GM18951 (cell line): ENCODE measurements at regions not wholly inside any gene's neighbourhood (a gene's known extent, or its start where the extent isn't known, plus 50 kb on each side); places are given as distances from the start of the nearest gene placed in this dataset.

Source experiments
- POLR2A ChIP-seq: IDR thresholded peaks from 4 replicates; pipeline ENCODE4 v1.6.1; 2011; ENCODE audit warnings: mild to moderate bottlenecking; ENCODE audit not compliant: insufficient read length, insufficient read depth; ENCODE audit errors: extremely low read depth
- in situ Hi-C: fragments of 300-500 bp; cut with MboI; formaldehyde crosslinking; loops from one replicate; pipeline ENCODE4 v1.12.0; 2022; ENCODE audit warnings: low sequenced_read_pairs, mixed read lengths, inconsistent platforms; ENCODE audit not compliant: unreplicated experiment

GRCh38 chr7:22663357-22663718 is 63.7 kb upstream of the IL6 start:
- no peak for TF ChIP-seq POLR2A
- in situ Hi-C loops, result no loop called here

DNA sequence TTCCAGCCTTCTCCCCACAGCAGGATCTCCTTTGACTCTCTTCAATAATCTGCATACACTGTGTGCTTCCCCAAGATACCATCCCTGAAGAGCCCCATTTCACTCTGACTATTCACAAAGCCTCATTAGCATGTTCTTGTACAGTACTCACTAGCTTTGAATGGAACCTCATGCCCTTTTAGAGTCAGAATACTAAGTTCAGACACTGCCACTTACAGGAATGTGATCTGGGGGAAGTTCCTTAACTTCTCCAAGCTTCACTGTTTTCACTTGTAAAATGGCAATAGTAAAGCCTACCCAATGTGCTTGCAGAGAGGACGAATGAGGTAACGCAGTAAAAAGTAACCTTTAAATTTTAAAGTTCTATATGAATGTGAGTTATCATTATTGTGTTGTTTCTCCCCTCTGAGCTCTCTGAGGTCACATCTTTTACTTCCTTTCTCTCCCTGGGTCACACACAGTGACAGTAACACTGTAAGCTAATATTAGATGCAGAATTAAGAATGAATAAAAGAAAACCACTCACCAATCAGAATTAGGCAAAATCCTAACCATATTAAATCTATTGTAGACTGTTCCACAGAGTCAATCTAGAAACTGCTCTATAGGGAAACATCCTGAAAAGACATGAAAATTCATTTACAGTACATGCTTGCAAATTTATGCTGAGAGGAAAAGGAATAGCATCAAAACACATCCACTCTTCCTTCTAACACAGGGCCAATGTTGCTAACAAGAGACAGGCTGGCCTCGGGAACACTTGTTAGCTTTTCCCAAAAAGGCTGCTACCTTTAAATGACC is 64.2 kb upstream of the IL6 start:
- in situ Hi-C loops, result no loop called here
- no peak for TF ChIP-seq POLR2A

DNA sequence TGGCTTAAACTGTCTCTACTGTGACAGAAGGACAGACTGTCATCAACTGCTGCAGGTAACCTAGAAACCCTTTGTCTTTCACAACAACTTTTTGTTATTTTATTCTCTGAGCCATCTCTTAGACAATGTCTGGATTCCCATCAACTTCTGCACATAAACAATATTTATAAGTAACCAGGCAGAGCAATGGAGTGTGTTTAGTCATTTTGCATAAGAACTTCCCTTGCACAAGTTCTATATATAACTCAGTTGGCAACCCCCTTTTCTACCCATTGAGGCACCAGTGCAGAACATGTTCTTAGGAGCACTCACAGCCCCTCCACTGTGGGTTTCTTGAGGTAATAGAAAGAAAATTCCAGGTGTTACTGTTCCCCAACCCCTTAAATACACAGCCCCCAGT is 65.0 kb upstream of the IL6 start:
- in situ Hi-C loops, result no loop called here
- TF ChIP-seq POLR2A, result no peak

- in situ Hi-C loops, result no loop called here
- TF ChIP-seq POLR2A, result no peak
Measured at GRCh38 chr7:22660732-22661131, 66.3 kb upstream of the IL6 start.

- in situ Hi-C loops, result no loop called here
Measured at GRCh38 chr7:22660293-22660692, 66.7 kb upstream of the IL6 start.

DNA sequence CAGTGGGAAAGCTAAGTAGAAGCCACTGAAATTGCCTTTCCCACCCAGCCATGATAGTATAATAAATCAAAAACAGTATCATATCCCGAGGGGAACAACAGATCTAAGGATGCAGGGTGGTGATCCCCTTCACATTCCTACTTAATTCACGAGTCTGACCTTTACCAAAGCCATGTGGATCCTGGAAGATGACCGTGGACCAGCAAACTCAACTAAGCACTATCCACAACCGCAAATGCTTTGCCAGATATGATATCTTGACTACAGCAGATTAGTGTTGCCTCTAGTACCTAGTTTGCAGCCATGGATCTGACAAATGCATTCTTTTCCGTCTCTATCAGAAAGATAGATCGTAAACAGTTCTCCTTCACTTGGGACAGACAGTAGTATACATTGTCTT is 67.3 kb upstream of the IL6 start:
- in situ Hi-C loops, result no loop called here
- TF ChIP-seq POLR2A, result no peak

More at GRCh38 chr7:22660293-22660692, 66.7 kb upstream of the IL6 start:
- TF ChIP-seq POLR2A, result no peak

- no peak for TF ChIP-seq POLR2A
Measured at GRCh38 chr7:22658031-22658430, 69.0 kb upstream of the IL6 start.

GRCh38 chr7:22657479-22657878 is 69.5 kb upstream of the IL6 start:
- no peak for TF ChIP-seq POLR2A
- in situ Hi-C loops, result no loop called here

More at GRCh38 chr7:22658031-22658430, 69.0 kb upstream of the IL6 start:
- in situ Hi-C loops, result no loop called here

GRCh38 chr7:22655781-22656180 is 71.2 kb upstream of the IL6 start:
- in situ Hi-C loops, result no loop called here

DNA sequence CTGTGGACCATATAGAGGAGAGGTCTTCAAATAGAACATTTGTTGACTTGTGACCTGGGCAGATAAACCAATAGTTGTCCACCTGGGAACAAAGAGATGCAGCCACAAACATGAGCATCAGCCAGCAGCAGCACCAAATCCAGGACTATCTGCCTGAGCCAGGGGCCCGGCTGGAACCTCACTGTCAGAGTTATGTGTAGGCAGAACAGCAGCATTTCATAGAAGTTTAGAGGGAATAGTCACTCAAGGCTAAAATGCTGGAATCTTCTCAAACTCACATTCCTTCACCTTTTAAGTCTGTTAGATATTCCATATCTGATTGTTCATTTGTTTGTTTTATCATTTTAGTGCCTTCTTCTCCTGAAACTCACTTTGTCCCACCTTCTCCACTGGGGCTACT is 72.2 kb upstream of the IL6 start:
- in situ Hi-C loops, result no loop called here
- TF ChIP-seq POLR2A, result no peak

More at GRCh38 chr7:22655781-22656180, 71.2 kb upstream of the IL6 start:
- no peak for TF ChIP-seq POLR2A

DNA sequence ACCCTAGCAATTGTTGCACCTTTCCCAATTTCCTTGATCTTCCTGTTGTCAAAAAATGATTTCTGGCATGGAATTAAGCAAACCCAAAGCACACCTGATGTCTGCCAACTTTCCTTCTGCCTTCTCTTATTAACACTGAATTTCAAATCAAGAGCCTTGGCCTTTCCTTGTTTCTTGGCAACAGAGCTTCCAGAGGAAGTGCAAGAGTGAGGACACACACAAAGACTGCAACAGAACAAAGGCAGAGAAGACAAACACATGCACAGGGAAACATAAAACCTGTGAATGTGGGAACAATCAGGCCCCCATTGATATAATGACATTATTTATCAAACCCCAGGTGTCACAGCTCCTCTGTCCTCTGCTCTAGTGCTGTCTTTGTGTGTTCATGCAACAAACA is 73.0 kb upstream of the IL6 start:
- TF ChIP-seq POLR2A, result no peak
- in situ Hi-C loops, result no loop called here

GRCh38 chr7:22651534-22652243 is 75.3 kb upstream of the IL6 start:
- in situ Hi-C loops, result no loop called here
- TF ChIP-seq POLR2A, result no peak

DNA sequence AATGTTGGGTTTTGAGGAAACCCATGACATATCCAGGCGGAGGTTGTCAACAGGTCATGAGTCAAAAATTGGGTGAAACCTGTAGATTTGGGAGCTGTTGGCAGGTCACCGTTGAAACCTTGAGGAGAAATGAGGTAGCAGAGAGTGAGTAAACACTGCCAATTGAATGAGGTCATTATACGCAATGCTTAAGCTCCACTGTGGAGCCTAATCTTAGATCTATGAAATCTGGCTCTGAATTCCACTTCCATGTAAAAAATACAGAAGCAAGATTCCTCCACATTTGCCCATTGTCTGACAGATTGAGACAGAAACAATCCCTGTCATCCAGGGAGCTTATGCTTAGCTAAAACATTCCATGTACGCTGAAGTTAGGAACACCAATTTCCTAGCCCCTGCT is 76.0 kb upstream of the IL6 start:
- TF ChIP-seq POLR2A, result no peak
- in situ Hi-C loops, result no loop called here

DNA sequence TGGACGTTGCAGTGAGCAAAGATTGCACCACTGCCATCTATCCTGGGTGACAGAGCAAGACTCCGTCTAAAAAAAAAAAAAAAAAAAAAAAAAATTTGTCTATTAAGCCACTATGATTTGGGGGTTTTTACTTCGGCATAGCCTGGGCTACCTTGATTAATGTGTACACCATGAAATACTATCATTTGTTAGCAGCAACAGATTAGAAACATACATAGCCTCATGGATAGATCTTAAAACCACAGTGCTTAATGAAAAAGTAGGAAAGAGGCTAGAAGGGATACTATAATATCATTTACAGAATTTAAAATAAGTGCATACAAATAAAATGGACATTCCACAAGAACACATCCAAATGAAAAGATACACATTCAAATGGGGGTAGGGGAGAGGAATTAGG is 77.3 kb upstream of the IL6 start:
- in situ Hi-C loops, result no loop called here
- no peak for TF ChIP-seq POLR2A
